HG02798 (cell line): ENCODE measurements at regions not wholly inside any gene's neighbourhood (a gene's known extent, or its start where the extent isn't known, plus 50 kb on each side); places are given as distances from the start of the nearest gene placed in this dataset.
"Not testable (repeated sequence)": the region's sequence is repeated elsewhere in the genome, so short reads cannot be mapped to it uniquely, and the experiment has no call there.

Experiments
- ATAC-seq: cut with Tn5 transposase; IDR thresholded peaks from one replicate; pipeline ENCODE4 v1.9.1; 2021; ENCODE audit warnings: mild to moderate bottlenecking; ENCODE audit not compliant: unreplicated experiment, poor library complexity

DNA sequence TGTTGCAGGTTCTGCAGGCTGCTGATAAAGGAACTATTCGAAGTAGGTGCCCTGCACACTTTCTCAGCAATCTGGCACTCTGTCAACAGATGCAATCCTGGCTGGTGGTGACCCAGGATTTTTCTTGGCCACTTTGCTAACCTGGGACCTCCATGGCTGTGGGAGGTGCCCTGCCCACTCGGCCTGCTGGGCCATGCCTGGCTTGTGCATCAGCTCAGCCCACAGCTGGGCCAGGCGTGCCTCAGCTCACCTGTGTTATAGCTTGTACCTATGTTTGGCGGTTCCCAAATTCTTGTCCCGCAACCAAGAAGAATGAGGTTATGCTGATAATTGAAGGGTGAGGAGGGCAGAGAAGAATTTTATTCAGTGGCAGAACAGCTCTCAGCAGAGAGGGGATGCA lies 141.7 kb downstream of the NPY start:
- no peak for ATAC-seq

DNA sequence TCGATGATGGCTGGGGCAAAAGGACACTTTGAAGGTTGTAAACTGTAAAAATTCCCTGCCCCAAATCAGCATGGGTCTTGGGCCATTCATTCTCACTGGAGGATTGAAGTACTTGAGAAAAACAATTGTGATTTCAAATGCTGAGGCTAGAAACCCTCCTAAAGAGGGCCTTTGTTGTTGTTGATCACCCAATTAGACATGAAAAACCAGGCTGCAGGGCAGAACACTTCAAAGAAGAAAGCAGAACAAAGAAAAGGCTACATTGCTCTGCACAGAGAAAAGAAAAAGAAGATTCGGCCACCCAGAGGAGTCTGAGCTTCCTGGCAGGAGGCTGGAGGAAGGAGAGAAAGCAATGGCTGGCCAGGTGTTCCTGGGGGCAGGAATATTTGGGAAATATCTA lies 143.1 kb downstream of the NPY start:
- no peak for ATAC-seq

DNA sequence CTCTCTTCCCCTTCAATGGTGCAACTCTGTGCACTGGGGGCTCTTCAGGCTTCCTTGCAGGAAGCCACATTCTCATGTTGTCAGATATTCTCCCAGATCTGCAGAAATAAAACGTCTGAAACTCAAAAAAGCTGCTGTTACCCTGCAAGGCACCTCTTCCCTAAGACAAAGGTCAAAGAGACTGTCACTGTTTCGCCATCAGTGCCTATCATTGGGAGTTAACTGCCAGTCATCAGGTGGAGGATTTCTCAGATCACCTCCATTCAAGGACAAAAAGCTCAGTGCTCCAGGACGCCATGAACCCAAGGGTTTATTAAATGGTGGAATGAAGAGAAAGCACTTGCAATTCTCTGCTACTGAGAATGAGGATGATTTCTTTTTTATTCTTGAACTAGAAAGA lies 144.6 kb upstream of the PALS2 start:
- ATAC-seq, result no peak

DNA sequence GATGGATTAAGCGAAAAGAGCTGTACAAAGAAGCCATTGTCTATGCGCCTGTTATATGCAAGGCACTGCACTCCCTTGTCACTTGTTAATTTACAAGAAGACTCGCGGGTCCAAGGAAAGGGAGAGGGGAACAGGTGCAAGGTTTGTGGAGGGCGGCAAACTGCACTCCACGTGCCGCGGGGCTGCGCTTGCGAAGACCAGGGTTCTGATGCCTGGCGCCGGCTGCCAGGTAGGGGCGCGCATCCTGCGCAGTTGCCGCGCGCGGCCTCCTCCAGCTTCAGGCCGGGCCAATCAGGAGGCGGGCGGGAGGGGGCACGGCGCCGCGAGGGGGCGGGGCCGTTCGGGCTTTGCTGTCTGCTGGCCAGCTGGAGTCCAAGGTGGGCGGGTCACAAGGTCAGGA lies 140.6 kb upstream of the PALS2 start:
- no peak for ATAC-seq

DNA sequence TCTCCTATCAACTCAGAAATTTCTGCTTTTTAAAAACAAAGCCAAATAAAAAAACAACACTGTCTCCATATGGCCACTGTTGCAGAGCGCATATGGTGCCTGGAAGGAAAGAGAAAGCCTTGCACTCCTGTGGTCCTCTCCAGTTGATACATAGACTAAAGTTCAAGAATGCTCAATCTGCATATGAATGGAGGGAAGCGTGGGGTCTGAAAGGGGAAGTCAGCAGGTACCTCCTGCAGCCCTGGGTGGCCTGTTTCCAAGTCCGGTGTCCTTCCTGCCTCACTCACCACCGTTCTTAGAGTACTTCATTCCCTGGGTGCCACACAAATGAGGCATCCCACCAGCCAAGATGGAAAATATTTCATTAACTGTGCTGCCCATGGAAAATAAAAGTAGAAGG lies 138.3 kb upstream of the PALS2 start:
- no peak for ATAC-seq

DNA sequence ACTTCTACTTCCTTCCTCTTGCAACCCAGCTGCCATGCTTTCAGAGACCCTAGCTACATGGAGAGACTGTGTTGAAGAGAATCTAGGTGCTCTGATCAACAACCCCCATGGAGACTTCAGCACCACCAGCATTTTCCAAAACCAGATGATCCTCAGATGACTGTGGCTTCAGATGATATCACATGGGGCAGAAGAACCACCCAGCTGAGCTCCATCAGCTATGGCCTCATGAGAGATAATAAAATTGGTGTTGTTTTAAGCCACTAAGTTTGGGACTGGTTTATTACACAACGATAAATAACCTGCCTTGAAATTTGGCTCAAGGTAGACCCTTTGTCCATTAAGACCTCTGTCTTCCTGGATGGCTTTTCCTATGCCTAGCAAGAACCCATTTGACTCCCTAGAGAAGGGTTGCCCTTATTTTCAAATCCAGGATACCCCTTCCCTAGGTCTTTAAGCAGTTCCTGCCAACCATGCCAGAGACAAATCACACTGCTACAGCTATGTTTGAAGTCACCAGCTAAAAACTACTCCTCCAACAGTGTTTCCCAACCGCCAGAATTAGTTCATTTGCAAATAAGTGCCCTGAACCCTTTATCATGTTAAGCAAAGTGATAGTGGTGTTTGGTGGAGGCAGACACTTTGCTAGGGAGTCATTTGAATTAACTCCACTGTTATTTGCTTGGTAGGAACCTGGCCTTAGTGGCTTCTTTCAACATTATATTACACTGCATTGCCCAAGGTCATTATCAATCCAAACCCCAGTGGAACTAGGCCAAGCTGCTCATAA lies 136.9 kb upstream of the PALS2 start:
- no peak for ATAC-seq

DNA sequence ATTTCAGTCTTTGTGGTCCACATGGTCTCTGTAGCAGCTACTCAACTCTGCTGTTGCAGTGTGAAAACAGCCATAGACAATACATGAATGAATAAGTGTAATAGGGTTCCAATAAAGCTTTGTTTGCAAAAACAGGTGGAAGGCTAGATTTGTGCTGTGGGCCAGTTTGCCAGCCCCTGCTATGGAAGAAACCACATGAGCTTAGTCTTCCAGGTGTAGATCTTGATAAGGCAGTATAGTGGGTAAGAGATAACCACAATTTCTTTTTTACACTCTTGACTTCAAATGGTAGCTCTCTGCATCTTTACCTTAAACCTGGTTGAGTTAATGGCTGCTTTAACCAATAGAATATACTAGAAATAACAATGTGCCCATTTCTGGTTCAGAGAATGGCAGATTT lies 135.0 kb upstream of the PALS2 start:
- ATAC-seq, result no peak

DNA sequence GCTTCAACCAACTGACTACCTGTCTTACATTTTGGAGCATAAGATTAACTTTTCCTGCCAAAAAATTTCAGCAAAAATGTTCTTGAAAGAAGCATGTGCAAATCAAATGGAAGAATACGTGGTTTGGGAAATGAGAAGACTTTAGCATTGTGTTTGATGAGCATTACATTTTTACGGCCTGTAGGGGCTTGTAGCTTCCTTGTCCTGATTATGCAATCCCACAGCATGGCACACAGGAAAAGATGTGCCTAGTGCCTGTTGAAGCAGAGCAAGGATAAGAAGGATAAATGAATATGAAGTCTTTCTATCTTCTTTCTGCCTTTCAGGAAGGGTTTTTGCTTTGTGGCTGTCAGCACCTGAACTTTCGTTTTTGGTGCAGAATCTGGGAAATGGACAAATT lies 134.1 kb upstream of the PALS2 start:
- not testable (repeated sequence) for ATAC-seq

DNA sequence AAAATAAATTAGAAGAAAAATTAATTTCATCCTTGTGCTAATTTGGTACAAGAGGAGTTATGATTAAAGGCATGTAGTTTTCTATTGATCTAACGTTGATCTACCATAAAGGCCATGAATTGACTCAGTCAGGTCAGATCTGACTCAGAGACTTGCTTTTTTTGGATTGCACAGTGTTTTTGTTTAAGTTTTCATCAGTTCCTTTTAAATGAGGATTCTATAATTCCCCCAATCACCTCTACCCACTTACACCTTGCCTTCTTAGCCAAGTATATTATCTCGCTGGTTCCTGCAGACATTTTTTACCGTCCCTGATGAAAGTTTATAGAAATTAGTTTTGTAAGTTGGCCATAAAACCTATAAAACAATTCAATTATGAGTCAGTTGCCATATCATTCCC lies 132.4 kb upstream of the PALS2 start:
- ATAC-seq, result no peak

DNA sequence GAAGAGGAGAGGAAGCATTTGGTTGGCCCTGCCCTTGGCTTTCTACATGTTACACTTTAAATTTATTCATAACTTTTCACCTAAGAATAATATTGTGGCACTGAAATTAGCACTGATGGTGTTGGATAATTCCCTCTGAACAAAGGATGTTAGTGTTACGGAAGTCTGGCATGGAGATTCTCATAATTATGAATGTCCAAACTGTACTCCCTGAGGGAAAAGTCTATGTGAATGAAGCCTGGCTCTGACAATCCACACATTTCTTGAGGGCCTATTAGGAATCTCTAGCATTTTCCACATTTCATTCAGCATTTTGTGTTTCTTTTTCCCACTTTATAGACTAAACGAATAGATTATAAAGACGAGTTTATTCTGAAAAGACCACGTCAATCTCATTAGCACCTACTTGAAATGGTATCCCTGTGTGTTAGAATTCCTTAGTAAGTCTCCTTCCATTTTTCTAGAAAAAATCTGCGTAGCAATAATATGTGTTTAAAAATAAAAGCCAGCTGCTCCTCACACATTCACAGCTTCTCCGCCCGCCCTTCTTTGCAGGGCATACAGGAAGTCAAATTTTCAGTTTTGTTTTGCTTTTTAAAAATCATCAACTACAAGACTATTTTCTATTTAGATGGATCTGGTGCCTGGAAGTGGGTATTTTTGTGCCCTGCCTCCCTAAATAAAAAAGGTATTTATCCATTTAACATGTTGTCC lies 131.8 kb upstream of the PALS2 start:
- peak; percentile 69 for ATAC-seq

DNA sequence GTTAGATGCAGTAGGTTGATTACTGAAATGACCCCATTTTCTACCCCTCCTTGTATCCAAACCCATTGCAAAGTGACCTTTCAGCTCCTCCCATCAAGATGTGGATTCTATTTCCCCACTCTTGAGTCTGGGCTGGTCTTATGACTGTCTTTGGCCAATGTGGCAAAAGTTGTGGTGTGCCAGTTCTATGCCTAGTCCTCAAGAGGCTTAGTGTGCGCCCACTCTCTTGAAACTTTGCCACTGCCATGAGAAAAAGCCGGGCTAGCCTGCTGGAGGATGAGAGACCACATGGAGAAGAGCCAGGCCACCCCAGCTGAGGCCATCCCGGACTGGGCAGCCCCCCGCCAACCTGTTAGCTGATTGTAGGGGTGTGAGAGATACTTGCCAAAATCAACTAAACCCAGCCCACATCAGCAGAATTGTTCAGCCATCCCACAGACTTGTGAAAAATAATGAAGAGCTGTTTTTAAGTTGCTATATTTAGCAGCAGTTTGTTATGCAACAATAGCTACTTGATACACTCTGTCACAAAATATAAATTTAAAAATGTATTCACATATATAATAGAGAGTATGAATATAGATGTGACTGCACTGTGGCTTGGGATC lies 131.0 kb upstream of the PALS2 start:
- peak; percentile 26 for ATAC-seq

DNA sequence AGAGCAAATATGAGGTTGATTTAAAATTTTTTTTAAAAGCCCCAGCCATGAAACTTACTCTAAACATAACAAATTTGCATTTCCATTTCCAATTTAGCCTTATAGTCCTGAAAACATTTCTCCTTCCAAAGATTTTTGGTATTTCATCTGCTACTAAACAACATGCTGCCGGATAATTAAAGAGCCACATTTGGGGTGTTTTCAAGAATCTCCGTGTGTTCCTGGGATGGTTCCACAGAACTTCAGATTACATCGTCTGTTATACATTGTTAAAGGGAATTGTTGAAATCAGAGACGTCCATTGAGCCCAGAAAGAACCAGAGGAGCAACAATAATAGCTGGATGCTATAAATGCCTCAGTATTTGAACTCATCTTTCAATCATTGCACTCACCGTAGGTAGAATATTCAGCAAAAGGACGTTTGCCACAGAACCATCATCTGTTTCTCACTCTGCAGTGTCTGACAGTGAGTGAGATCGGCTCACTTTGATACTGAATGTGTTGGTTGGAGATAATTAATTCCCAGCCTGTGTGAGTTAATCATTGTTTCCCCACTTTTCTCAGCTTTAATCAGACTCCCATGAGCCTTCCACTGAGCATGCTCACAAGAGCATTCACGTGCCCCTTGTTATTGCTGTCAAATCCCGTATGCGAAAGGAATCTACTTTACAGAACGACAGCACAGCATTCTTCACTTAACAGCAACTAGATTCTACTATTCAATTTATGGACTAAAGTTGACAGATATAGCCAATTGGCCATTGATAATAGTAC lies 128.4 kb upstream of the PALS2 start:
- no peak for ATAC-seq

DNA sequence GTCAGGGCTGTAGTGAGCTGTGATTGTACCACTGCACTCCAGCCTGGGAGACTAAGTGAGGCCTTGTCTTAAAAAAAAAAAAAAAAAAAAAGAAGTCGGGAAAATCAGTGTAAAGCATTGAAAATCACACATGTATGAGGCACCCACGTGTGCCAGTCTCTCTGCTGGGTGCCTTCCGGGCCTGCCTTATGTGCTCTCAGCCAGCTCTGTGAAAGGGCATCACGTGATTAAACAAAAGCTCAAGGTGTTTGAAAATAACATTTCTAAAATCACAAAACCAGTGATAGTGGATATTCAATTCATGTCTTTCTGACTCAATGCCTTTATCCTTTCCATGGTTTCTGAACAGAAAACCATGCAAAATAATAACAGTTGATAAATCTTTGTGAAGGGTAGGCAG lies 125.2 kb upstream of the PALS2 start:
- ATAC-seq, result no peak

DNA sequence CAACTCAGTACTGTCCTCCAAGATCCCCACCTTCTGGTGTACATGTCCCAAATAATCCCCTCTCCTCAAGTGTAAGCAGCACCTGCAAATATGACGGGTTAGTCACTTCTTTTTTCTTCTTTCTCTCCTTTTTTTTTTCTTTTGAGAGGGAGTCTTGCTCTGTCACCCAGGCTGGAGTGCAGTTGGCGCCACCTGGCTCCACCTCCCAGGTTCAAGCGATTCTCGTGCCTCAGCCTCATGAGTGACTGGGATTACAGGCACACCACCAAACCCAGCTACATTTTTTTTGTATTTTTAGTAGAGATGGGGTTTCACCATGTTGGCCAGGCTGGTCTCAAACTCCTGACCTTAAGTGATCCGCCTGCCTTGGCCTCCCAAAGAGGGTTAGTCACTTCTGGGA lies 123.8 kb upstream of the PALS2 start:
- ATAC-seq, result not testable (repeated sequence)

DNA sequence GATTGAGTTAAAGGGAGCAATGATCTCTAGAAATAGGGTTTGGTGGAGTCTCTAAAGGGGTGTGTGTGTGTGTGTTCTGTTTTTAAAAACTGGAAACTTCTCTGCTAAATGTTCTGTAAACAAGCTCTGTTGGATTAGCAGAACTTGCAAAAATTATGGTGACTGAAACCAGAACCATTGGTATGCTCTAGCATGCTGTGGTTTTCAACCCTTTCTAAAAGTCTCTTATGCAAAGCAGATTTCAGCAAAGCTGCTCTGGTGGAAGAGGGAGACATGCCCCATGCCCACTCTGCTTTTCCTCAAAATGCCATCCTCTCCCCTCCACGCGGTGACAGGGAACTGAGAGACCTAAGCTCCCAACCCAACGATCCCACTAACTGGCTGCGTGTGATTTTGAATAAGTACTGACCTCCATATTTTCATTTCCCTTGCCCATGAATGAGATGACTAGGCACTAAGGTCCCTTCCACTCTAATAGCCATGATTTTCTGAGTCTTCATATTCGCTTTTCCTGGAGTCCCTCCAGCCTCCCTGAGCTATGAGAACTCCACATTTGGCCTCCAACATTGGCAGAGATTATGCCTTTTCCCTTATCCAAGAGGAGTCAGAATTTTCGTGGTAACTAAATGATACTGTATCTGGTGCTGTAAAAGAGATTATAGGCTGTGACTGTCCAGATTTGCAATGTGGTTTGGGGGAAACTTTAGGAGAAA lies 117.3 kb upstream of the PALS2 start:
- ATAC-seq, result peak; percentile 87

DNA sequence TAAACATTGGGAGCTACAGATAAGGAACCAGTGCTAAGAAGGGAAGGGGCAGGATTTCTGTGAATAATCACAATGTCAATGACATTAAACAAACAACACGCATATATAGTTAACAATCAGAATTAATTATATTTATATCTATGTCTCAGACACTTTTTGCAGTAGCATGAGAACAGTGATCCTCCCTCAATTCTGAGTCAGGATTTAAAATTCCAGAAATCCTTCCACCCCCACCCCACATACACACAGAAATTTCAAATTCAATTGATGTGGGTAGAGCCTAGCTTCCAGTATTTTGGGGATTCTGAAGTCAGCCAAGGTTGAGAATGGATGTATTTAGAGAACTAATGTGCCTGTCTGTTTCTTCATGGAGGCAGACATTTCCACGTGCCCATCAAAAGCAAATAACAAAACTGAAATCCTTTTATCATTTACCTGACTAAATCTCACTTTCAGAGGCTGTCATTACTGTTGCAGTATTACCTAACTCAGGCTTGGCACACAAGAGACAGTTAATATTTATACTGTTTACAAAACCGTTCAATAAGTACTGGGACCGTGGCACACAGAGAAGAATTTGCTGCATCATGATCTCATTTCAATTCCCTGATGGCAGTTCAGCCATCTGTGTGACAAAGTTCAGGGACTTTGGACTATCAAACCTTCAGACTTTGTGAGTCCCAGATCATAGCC lies 116.6 kb upstream of the PALS2 start:
- ATAC-seq, result peak; percentile 39

DNA sequence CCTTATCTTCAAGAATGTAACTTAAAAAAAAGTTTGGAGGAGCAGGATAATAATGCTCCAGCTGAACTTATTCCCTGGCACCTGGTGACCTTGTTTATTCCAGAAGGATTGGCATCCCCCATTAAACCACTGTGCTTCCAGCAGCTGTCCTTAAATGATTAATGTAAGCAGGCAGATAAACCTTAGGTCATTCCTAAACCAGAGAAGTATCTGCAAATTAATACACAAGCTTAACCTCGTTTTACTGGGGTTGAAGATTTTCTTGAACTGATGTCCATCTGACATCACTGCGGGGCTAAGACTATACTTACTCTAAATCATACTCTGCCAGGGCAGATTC lies 116.1 kb upstream of the PALS2 start:
- ATAC-seq, result no peak

DNA sequence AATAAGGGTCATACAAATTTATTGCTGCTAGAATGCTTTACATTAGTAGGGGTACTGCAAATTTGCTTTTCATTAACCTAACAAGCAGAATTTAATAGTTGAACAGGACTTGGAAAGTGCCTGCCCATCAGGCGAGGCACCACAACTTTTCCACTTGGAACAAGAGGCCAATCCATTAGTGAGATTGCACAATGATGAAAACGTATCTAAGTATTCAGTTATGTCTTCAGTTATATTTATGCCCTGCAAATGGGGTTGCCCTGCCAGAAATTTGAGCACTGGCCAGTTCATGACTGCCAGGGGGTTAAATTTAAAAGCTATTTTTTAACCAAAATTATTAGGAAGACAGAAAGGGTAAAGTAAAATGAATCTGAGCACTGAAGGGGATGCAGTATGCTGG lies 111.1 kb upstream of the PALS2 start:
- no peak for ATAC-seq

DNA sequence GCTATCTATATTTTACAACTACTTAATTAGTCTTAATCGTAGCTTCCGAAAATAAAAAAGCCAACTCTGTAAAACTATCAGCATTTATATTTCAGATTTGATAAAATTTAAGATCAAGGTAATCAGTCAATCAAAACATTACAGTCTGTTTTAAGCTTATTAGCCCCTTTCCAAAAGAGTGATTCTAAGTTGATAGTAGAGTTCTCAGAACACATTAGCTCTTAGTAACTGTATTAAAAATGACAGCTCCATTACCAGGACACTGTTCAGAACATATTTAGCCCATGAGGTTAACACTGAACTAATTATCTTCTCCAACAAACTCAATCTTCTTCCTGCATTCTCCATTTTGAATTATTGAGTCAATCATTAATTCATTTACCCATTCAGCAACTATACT lies 110.3 kb upstream of the PALS2 start:
- ATAC-seq, result no peak

DNA sequence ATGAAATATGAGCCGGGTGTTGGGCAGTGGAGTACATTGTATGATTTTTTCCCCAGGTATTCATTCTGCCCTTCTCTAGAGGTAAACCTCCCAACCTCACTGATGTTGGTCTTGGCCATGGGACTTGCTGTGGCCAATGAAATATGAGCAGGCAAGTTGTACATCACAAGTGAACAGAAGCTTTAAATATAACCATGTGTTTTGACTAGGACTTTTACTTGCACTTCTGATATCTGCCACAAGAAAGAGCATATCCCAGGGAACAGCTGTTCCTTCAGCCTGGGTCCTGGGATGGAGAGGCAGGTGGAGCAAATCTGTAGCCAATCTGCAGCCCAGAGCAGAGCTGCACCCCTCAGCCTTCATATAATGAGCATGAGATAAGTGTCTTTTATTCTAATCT lies 109.8 kb upstream of the PALS2 start:
- no peak for ATAC-seq
